ENCODE measurements at regions not wholly inside any gene's neighbourhood (a gene's known extent, or its start where the extent isn't known, plus 50 kb on each side); places are given as distances from the start of the nearest gene placed in this dataset.
"Not testable (repeated sequence)": the region's sequence is repeated elsewhere in the genome, so short reads cannot be mapped to it uniquely, and the experiment has no call there.

DNA sequence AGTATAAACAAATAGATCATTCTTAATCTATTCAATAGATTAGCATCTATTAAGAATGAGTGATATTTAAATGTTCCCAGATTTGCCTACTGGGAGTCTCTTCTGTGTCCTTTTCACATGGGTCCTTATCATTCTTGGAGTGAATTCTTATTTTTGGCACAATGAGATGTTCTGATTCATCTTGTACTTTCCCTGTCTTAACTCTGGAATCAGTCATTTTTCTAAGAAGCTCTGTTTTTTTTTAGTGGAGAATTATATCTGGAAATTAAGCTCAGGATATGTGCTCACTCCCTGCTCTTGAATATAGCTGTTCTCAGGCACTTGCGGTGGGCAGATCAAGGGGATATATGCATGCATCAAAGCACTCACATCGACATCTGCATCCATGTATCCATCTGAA is 625.3 kb upstream of the HS3ST1 start:
- no peak for DNase-seq

DNA sequence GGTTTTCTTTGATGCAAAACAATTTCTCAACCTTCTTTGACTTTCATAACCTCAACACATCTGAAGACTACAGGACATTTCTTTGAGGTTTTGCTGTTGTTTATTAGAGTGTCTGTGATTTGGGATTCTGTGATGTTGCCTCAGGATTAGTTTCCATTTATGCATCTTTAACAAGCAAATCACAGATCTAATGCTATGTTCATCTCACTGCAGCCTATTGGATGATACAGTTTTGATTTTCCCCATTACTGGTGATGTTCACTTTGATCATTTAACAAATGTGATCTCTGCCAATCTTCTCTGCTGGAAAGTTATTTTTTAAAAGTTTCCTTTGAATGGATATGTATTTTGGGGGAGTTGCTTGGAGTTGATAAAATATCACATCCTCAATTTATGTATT is 624.9 kb upstream of the HS3ST1 start:
- no peak for DNase-seq

DNA sequence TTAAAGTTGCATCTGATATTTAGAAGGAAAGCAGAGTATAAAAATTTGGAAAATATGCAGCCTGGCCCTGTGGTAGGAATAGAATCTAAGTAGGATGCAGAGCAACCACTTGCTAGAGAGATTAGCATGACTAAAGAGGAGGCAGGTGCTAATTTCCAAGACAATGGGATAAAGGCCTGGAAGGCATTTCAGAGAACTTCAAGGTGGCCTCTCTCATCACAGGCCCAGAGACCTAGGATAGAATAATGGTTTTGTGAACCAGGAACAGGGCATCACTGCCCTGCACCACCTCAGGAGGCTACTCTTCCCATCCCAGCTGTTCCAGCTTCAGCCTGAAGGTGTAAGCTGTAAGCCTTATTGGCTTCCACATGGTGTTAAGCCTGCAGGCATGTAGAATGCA is 621.7 kb upstream of the HS3ST1 start:
- no peak for DNase-seq

DNA sequence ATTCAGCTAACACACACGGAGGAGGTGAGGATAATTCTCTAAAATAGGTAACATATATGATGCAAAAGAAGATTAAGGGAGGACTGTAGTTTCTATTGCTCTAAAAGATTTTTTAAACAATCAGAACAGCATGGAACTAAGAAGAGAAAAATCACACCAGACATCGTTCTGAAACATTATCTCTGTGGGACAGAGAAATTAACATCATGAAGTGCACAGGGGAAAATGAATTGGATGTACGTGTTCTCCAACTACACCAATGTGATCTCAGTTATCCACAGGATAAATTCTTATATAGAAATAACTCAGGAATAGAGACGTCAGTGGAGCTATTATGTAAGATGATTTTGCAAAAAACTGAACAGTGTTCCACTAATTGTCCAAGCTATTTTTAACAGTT is 614.1 kb upstream of the HS3ST1 start:
- no peak for DNase-seq

DNA sequence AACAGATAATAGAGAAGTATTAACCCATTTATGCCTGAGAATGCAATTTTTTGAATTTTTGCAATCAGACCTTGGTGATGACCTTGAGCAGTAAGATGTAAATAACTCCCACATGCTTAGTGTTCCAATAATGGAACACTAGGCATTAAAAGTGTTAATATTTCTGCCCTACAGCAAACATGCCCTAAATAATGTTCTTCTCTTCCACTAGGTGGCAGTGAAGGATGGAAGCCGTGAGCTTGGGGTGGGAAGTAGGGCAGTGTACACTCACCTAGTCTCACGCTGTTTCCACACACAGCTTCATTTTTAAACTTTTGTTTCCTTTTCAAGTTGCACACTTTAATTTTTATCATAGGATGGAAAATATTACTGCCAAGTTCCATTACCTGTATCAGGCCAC is 613.1 kb upstream of the HS3ST1 start:
- DNase-seq = no peak

DNA sequence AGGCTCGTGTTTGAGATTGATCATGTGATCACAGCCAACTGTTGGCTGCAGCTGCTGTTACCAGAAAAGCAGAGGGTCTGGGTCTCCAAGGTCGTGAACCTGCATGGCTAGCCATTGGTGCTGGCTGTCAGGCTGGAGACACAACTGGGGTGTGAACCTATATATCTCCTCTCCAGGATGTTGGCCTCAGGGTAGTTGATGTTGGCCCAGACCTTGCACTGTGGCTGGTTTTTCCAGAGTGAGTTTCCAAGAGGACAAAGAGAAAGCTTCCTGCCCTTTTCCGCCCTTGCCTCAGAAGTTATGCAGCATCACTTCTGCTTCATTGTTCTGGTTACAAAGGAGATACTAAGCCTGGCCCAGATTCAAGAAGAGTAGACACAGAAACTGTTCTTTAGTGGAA is 607.8 kb upstream of the HS3ST1 start:
- no peak for DNase-seq

DNA sequence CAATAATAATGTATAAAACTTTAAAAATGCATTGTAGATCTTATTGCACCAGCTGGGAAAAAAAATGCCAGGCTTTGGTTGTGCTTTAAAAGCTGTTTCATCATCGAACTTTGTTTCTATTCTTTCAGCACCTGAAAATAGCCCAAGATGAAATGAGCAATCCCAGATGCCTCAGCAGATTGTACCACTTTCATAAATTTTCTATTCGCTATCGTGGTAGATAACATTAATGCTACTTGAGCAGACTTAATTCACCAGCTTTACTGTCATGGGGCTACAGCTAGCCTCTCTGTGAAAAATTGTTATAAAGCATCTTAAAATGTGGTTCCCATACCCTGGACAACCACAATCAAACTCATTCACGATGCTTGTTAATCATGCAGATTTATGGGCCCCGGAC is 599.6 kb upstream of the HS3ST1 start:
- DNase-seq = no peak

DNA sequence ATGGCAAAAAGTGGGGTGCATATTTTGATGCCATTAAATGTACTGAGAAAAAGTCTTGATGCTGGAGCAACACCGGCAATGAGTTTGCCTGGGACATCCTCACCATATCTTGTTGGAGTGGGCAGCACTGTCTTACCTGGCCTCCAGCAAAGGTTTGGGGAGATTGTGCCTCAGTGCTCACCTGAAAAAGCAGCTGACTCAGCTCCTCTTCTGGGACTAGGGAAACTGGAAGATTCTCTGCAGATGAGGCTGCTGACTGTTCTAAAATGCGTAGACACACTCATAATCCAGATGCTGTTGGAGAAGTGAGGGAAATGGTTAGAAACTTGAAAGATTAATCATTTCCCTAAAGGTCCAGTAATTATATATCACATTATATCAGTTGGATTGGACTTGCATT is 593.7 kb upstream of the HS3ST1 start:
- DNase-seq = no peak

DNA sequence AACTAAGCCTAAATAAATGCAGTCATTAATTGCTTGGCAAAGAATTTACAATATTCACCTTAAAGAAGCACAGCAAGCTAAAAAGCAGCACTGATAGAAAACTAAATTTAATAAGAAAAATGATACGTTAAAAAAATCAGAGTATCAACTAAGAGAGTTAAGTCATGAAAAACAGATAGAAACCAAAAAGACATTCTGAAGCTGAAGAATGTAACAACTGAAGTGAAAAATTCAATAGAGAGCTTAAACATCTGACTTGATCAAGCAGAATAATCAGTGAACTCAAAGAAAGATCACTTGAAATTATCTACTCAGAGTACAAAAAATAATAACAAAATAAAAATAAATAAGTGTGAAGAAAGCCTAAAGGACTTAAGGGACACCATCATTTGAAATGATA is 588.0 kb upstream of the HS3ST1 start:
- no peak for DNase-seq

DNA sequence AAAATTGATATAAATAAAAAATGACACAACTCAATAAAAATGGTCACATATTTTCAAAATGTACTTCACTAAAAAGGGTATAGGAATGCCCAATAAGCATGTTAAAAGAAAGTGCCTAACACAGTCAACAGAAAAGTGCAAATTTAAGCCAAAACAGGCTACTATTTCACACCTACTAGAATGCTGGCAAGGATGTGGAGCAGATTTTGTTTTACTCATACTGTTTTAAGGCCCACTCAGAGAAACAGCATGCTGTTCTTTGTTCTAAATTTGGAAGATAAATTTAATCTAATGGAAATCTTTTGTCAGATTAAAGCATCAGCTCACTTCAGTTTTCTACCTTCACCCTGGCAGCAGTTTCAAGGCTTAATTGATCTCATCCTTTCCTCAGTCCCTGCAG is 576.8 kb upstream of the HS3ST1 start:
- no peak for DNase-seq

DNA sequence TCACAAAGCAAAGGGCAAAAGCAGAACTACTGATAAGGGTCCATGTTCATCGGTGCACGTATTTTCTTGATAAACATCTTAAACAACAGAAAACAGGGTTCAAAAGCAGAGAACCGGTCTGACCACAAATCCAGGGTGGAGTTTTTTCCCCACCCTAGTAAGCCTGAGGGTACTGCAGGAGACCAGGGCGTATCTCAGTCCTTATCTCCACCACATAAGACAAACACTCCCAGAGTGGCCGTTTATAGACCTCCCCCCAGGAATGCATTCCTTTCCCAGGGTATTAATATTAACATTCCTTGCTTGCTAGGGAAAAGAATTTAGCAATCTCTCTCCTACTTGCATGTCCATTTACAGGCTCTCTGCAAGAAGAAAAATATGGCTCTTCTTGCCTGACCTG is 567.9 kb upstream of the HS3ST1 start:
- not testable (repeated sequence) for DNase-seq

DNA sequence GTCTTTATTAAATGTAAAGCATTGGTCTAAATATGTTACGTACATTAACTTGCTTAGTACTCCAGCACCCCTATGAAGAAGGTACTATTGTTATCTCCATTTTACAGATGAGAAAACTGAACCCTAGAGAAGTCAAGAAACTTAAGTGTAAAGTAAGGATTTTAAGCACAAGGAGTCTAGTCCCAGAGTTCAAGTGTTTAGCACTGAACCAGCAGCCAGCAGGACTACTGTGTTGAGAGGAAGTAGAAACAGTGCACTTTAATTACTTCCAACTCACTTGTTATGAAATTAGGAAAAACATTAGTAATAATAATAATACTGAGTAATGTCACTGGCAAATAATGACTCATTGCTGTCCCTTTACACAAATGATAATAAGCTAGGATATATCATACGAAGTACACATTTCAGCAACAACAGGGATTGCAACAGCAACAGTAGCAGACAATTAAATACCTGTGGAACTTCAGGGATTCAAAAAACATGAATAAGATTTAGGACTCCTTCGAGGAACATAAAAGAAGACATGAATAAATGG is 548.1 kb upstream of the HS3ST1 start:
- no peak for DNase-seq

DNA sequence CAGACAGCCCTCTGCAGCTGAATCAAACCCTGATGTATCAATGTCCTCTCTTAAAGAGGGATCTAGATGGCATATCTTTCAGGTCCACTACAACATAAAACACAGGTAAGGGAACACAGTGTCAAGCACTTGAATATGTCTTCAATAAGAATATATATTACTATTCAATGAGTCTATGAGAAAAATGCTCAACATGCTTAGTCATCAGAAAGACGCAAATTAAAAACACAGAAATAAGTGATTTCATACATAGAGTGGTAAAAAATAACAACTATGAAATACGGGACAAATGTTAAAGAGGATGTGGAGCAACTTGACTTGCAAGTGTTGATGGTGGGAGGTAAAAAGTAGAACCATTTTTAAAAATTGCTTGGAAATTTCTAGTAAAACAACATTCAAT is 544.6 kb upstream of the HS3ST1 start:
- DNase-seq = no peak

DNA sequence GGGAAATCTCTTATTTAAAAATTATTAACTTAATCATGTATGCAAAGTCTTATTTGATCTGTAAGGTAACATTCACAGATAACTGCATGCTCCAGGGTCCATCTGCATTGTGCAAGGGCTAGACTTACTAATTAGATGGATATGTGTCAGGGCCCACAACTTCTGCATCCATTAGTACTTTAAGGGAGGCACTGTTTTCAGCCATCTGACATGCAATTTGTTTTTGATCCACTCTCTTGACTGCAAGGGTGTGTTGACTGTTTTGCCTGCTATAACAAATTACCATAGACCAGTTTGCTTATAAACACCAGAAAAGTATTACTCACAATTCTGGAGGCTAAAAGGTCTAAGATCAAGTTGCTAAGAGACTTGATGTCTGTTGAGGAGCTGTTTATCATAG is 542.1 kb upstream of the HS3ST1 start:
- DNase-seq = no peak

DNA sequence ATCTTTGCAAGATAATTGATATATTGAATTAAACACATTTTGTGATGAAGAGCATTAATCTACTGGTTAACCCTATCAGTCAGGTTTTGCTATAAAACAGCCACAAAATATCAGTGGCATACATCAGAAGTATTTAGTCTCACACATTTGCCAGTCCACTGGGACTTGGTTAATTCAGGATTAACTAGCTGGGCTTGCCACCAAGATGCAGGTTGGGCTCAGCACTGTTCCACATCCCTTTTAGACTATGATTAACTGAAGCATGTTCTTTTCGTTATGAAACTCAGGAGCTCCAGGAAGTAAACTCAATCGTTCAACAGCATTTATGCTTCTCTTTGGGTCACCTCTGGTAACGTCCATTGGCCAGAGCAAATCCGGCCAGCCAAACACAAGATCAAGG is 538.1 kb upstream of the HS3ST1 start:
- no peak for DNase-seq

DNA sequence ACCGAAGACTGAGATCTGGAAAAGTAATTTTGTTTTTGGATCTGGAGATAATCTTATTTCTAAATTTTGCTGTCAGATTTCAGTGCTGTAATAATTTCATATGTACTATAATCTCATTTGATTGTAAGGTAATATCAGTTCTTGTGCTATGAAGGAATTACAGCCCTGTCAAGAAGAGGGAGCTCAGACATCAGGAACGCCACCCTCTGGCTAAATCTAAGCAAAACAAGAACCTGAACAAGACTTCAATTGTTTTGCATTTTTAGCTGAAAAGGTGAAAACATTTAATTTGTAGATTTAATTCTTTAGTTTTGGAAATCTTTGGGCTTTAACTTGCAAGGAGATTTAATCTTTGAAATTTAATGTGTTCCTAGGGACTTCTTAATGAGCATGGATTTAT is 525.4 kb upstream of the HS3ST1 start:
- DNase-seq = peak; percentile 22

DNA sequence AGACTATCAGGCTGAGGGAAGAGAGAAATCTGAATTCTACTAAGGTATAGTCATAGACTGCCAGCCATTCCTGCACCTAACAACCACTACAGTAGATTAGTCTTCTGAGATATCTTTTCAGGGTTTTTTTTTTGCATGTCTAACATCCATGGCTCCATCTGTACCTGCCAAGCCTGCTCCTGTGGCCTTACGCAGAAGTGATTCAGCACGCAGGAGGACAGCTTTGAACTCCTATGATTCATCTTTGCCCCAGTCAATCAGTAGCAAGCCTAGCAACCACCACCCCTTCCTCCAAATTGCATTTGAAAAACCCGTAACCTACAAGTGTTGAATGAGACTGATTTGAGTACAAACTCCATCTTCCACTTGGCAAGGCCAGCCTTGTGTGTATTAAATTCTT is 520.7 kb upstream of the HS3ST1 start:
- no peak for DNase-seq

DNA sequence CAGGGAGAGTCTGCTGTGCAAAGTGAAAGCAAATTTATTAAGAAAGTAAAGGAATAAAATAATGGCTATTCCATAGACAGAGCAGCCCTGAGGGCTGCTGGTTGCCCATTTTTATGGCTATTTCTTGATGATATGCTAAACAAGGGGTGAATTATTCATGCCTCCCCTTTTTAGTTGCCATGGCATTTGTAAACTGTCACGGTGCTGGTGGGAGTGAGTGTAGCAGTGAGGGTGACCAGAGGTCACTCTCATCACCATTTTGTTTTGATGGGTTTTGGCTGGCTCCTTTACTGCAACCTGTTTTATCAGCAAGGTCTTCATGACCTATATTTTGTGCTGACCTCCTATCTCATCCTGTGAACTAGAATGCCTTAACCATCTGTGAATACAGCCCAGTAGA is 518.9 kb upstream of the HS3ST1 start:
- DNase-seq = not testable (repeated sequence)

DNA sequence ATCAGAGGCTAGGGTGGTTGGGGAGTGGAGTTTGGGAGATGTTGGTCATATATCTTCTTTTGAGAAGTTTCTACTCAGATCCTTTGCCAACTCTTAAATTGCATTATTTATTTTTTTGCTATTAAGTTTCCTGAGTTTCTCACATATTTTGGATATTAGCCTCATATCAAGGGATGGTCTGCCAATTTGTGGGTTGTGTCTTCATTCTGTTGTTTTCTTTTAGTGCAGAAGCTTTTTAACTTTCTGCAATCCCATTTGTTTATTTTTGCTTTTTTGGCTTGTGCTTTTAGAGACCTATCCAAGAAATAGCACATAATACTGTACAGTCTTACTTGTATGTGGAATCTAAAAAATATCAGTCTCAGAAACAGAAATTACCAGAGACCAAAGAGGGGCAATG is 509.2 kb upstream of the HS3ST1 start:
- no peak for DNase-seq

DNA sequence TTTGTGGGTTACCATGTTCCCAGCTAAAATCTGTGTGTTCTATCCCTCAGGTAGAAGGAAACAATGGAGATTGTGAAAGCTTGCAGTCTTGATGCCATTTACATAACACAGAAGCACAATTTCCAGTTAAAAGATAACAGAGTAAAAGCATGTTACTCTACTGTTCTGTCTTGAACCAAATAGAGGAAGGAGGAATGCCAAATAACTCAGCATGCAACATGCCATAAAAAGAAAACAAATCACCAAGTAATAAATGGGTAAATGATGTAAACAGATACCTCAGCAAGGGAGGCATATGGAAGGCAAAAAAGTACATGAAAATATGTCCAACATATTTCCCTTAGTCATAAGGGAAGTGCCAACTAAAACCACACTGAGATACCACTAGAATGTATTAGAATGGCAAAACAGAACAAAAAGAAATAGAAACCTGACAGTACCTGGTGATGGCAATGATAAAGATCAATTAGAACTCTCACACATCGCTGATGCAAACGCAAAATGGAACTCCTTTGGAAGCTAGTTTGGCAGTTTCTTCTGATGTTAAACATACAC is 502.6 kb upstream of the HS3ST1 start:
- no peak for DNase-seq

DNA sequence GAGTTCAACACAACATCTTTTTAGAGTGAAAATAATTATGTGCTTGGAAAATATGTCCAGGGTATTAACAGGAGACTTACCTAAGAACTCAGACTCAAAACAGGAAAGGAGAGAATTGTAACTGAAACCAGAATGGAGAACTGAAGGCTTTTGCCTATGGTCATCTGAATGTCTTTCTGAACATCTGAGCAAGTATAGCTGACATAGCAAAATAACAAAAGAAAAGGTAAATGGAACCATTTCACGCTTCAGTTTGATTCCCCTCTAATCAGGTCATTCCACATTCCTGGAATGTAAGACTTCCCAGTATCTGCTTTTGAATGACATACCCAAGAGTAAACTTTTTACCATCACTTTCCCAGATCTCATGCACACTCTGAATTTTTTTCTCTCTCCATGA is 500.4 kb upstream of the HS3ST1 start:
- DNase-seq = no peak

DNA sequence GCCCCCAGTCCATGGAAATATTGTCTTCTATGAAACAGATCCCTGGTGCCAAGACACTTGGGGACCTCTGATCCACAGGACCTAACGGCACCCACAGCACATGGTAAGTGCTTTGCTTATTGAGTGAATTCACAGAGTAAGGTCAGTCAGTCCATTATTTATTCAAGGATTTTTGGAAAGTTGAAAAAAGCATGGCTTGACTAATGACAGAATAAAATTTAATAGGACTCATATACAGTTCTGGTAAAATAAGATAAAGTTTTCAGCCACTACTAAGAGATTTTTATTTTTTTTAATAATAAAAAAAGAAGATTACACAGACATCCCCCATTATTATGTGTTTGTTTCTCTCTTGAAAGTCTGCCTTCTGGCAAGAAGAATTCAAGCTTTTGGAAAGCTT is 490.6 kb upstream of the HS3ST1 start:
- no peak for DNase-seq

DNA sequence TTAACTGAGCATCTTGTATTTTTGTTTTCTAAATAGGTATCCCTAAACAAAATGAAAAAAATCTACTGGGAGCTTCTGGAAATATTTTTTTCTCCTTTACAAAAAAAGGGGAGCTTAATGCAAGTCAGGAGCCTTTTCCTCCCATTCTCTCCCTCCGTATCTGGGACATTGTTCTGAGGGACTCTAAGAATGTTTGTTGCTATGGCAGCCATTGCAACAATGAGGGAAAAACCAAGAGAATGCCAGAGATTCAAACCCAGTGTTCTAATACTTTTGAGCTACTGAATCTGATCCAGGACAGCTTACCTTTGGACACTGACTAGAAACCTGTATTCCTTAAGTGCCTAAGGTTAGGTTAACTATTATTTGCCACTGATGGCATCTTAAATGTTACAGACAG is 485.7 kb upstream of the HS3ST1 start:
- DNase-seq = no peak

DNA sequence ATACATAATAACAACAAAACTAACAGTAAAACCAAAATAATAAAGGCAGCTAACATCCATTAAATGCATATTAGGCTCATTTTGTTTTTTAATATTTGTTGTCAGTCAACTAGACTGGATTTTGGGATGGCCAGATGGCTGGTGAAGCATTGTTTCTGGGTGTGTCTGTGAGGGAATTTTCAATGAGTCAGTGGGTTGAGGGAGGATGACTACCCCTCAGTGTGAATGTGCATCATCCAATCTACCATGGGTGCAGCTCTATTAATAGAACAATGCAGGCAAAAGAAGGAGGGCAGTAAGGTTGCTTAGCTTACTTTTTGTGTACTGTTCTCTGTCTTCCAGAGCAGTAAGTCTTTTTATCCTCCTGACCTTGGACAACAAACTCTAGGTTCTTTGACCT is 484.2 kb upstream of the HS3ST1 start:
- no peak for DNase-seq

DNA sequence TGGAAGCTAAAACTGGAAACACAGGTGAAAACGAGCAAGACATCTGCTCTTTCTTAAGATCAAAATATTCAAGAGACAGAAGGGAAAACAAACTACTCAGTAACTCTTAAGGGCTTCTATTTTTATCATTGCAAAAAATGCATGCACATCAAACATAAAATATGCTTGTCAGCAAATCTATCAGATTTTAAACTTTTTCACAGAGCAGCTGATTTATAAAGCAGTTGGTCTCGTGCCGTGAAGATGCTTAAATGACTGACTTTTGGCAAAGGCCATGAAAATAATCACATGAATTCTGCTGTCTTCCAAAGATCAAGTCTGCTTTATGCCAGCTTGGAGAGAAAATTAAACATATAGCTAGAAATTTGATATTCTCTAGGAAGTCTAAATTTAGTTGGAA is 482.1 kb upstream of the HS3ST1 start:
- no peak for DNase-seq
